Activated CD4-positive, alpha-beta T cell treated with anti-CD3 and anti-CD28 coated beads, Interleukin-10, Interleukin-2, amounts not matched to agents 100 ng/mL and 50 ng/mL, durations not matched to agents 16 hours and 8 hours (primary cell): ENCODE measurements at regions not wholly inside any gene's neighbourhood (a gene's known extent, or its start where the extent isn't known, plus 50 kb on each side); places are given as distances from the start of the nearest gene placed in this dataset.
"Not testable (repeated sequence)": the region's sequence is repeated elsewhere in the genome, so short reads cannot be mapped to it uniquely, and the experiment has no call there.

Experiments
- DNase-seq: peaks from one replicate; pipeline ENCODE4 v3.0.0-alpha.2; 2020

DNA sequence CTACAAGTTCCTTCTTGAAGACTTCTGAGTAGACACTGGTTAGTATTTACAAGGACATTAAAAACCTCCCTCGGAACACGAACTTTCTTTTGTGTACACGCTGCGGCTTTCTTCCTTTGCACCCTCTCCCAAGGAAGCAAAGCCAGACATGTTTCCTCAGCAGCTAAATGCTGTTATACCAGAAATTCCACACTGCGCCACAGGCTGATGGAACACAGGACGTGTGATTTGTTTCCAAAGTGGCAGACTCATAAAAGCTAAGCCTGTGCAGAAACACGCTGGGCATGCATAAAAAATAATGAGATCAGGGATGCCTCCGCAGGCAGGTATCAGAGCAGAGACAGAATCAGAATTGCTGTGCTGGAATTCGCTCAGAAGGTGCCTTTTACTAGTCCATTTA lies 73.0 kb upstream of the RGPD5 start:
- DNase-seq, result no peak

DNA sequence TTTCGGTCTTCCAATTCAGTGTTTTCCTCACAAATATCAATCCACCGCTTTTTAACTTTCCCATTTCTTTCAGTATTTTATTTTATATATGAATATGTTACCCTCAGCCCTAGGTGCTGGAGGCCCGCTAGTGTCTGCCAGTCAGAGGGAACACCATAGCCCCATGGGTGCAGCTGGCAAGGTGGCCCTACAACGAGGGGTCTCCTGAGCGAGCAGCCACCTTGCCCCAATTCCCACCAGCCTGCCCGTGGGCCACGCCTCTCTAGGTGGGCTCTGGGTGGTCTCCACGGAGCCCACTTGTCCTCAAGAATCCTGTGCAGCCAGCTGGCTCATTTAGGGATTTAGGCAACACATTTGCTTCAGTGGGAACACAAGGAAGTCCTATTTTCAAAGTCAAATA lies 72.5 kb upstream of the RGPD5 start:
- no peak for DNase-seq

DNA sequence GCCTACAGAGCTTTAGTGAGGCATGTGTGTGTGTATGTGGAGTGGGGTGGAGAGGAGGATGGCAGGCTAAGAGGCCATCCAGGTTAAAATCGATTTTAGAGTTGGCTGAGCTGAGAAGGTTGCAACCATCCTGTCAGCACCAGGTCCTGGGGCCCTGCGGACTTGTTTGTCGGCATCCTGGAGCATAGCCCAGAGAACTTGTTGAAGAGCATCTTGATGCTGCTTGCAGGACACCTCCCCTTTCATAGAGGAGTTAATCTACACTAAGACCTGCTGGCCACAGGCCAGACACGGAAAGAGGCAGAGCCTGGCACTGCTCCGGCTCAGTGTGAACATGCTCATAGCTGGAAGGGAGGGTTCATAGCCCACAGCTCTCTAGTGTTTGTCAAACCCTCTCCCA lies 72.1 kb upstream of the RGPD5 start:
- DNase-seq, result no peak

DNA sequence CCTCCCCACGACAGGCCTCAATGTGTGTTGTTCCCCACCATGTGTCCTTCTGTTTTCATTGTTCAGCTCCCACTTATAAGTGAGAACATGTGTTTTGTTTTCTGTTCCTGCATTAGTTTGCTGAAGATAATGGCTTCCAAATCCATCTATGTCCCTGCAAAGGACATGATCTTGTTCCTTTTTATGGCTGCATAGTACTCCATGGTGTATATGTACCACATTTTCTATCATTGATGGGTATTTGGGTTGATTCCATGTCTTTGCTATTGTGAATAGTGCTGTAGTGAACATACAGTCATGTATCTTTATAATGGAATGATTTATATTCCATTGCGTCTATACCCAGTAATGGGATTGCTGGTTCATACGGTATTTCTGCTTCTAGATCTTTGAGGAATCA lies 71.5 kb upstream of the RGPD5 start:
- not testable (repeated sequence) for DNase-seq

DNA sequence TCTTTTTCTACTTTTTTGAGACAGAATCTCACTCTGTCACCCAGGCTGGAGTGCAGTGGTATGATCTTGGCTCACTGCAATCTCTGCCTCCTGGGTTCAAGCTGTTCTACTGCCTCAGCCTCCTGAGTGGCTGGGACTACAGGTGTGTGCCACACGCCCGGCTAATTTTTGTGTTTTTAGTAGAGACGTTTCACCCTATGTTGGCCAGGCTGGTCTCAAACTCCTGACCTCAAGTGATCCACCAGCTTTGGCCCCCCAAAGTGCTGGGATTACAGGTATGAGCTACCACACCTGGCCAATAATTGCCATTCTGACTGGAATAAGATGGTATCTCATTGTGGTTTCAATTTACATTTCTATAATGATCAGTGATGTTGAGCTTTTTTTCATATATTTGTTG lies 71.0 kb upstream of the RGPD5 start:
- not testable (repeated sequence) for DNase-seq

DNA sequence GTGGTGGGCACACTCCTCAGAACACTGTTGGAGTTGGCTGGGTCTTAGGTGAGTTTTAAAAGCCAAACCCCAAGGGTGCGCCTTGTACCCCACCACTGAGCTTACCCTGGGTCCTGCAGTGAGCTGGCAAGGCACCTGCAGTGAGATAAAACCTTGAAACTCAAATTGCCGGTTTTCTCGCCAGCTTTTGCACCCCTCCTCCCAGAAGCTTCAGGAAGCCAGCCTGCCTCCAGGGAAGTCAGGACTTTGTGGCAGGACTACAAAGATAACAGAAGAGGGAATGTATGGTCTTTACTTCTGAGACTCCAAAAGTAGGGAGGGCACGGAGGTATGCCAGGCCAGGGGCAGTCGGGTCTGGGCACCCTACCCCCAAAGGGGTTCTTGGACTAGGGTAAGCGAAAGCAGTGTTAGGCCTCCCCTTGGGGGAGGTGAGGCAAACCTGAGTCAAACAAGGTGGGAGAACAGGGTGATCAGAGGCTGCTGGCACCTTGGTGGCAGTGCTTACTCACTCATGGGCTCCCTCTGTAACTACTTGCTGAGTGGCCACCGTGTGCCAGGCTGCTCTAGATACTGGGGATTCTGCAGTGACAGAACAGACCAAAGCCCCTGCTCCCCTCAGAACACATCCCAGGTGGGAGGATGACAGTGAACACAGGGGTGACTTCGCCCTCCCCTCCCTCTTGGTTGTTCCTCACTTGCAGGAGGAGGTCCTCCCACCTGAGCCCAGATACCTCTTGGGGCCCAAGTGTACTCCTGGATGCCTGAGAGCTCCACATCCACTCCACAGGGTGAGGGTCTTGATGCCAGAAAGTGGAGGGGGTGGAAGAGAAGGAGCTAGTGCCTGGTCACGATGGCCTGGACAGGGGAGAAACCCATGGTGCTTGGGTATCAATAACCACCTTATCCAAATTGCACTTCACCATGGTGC lies 69.3 kb upstream of the RGPD5 start:
- no peak for DNase-seq

DNA sequence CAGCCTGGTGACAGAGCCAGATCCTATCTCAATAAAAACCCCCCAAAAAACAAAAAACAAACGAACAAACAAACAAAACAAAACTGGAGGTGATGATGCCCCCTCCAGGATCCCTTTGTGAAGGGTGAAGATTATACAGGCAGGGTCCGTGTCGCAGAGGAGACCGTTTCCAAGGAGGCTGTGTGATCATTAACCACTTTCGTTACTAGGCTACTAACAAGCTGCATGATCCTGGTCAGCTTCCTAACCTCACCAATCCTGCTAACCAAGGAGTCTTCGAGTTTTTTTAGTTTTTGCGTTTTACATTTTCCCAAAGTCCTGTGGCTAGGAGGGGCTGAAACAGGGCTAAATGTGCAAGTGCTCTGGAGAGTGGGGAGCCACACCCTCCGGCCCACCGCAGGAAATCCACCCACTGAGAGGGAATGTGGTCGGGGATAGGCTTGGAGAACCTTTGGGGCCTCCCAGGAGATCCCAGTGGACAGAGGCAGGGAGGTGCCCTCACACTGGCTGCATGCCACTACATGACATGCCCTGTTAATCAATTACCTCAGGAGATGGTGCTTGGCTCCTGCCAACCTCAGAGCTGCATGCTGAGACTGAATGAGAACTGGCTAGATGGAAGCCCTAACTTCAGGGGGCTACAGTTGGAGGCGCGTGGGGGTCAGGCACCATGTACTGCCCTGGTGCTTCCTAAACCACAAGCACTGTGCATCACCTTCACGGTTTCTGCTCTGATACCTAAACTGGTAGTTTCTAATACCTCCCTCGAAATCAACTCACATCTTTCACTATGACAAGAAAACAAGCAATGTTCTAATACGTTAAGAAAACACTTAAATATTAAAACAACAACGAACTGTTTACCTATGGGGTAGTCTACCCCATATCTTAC lies 67.5 kb upstream of the RGPD5 start:
- no peak for DNase-seq

DNA sequence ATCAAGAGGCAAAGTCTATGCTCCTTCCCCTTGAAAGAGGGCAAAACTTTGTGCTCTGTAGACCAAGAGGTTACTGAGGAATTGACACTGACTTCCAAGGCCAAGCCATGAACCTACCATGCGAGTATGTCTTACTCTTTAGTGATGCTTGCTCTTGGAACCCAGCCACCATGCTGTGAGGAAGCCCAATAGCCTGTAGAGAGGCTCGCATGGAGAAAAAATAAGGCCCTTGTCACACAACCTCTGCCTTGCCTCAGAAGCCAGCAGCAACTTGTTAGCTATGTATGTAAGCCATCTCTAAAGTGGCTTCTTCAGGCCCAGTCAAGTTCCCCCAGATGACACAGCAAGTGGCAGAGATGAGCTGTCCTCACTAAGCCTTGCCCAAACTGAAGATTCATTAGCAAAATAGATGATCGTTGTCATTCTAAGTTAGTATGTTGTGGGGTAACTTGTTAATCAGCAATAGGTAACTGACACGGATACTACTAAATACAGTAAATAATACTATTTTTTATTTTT lies 66.1 kb upstream of the RGPD5 start:
- DNase-seq, result no peak

DNA sequence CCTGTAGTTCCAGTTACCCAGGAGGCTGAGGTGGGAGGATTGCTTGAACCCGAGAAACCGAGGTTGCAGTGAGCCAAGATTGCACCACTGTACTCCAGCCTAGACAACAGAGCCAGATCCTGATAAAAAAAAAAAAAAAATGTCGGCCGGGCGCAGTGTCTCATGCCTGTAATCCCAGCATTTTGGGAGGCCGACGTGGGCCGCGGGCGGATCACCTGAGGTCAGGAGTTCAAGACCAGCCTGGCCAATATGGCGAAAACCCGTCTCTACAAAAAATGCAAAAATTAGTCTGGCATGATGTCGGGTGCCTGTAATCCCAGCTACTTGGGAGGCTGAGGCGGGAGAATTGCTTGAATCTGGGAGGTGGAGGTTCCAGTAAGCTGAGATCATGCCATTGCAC lies 60.4 kb upstream of the RGPD5 start:
- not testable (repeated sequence) for DNase-seq

DNA sequence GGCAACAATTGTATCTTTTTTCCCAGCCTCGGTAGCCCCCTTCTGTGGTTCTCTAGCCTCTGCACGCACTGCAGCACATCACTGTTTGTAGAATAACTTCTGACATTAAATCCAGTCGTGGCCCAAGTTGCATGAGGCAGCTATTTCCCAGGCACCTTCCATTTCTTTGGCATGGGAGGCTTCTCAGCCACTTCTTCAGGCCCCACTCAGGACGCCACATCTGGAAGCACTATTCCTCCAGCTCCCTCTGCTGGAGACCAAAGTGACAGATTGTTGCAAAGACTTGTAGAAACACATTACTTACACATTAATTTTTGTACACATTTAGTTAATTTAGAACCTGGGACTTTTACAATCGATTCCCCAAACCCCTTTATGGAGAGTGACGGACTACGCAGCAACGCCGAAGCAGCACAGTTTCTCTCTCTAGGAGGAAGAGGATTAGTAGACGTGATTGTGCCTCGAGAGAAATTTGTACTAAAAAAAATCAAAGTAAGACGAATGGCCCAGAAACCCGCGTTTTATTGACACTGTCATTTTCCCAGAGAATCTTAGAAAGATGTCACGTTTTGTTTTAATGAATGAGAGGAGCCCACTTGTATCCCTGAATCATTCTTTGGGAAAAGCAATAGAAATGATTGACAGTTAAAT lies 57.8 kb upstream of the RGPD5 start:
- DNase-seq, result peak; percentile 35
